ENCODE measurements at regions not wholly inside any gene's neighbourhood (a gene's known extent, or its start where the extent isn't known, plus 50 kb on each side); places are given as distances from the start of the nearest gene placed in this dataset.

- DNase-seq: no peak
Measured at GRCh38 chr11:45723397-45723796, 58.0 kb upstream of the CHST1 start.

GRCh38 chr11:45722144-45722543, 56.7 kb upstream of the CHST1 start:
- no peak for DNase-seq

- no peak for DNase-seq
Measured at GRCh38 chr11:45717526-45717925, 52.1 kb upstream of the CHST1 start.

GRCh38 chr11:45715418-45715817, 50.0 kb upstream of the CHST1 start:
- DNase-seq: no peak

Measured in HCEC 1CT (cell line).